Lung (tissue), 11 donors: ENCODE measurements at regions not wholly inside any gene's neighbourhood (a gene's known extent, or its start where the extent isn't known, plus 50 kb on each side); places are given as distances from the start of the nearest gene placed in this dataset.

Source experiments
- ATAC-seq: fragments of 200-7000 bp; cut with Tn5 transposase; one replicate; pipeline ENCODE4 v1.9.1; 2020; ENCODE audit warnings: moderate number of reproducible peaks; ENCODE audit not compliant: insufficient read depth, low FRiP score
- DNase-seq, 3 donors: peaks; one replicate each; pipeline ENCODE4 v3.0.0-alpha.2; 2013 to 2017
- H3K27ac ChIP-seq, 2 donors: one replicate each; pipeline ENCODE4 v1.5.1; 2013; ENCODE audit warnings: mild to moderate bottlenecking in 2 of 2, moderate library complexity in 2 of 2, control low read depth in 1 of 2, inconsistent platforms in 1 of 2, low read depth in 1 of 2, low read length in 1 of 2
- H3K27me3 ChIP-seq, 3 donors: one replicate each; pipeline ENCODE4 v1.5.1; 2013; ENCODE audit warnings: low read length in 2 of 3; ENCODE audit not compliant: control insufficient read depth in 3 of 3, insufficient read depth in 3 of 3
- H3K36me3 ChIP-seq, 4 donors: one replicate each; pipeline ENCODE4 v1.5.1; 2013; ENCODE audit warnings: low read length in 4 of 4, mild to moderate bottlenecking in 1 of 4, moderate library complexity in 1 of 4; ENCODE audit not compliant: control insufficient read depth in 4 of 4, insufficient read depth in 4 of 4
- H3K4me1 ChIP-seq, 5 donors: one replicate each; pipeline ENCODE4 v1.5.1; 2013; ENCODE audit warnings: low read length in 5 of 5, mild to moderate bottlenecking in 2 of 5, moderate library complexity in 1 of 5; ENCODE audit not compliant: control insufficient read depth in 5 of 5, insufficient read depth in 5 of 5
- H3K4me3 ChIP-seq: one replicate; pipeline ENCODE4 v1.5.1; 2013; ENCODE audit warnings: mild to moderate bottlenecking, control low read depth, moderate library complexity
- H3K9ac ChIP-seq, 2 donors: one replicate each; pipeline ENCODE4 v1.5.1; 2013; ENCODE audit warnings: low read length in 2 of 2, control low read depth in 1 of 2; ENCODE audit not compliant: insufficient read depth in 1 of 2
- H3K9me3 ChIP-seq, 4 donors: one replicate each; pipeline ENCODE4 v1.5.1; 2013; ENCODE audit warnings: low read length in 3 of 4, mild to moderate bottlenecking in 1 of 4, moderate library complexity in 1 of 4; ENCODE audit not compliant: control insufficient read depth in 4 of 4, insufficient read depth in 3 of 4
- WGBS, 2 donors: extraction: QIAGEN DNeasy Blood & Tissue Kit; methylation state at CpG; one replicate each; pipeline ENCODE4 v1.1.7; 2013; 5-methylcytosine and 5-hydroxymethylcytosine counted together
- TF ChIP-seq, protein P1 (sequence below): IDR thresholded peaks from 2 replicates; pipeline ENCODE4 v1.5.1; 2012; ENCODE audit warnings: mild to moderate bottlenecking; ENCODE audit errors: control extremely low read depth, extremely low read depth
- donor health status: control.
- donor health status: control.
- donor health status: Bipolar disorder and iron deficiency.
- donor health status: healthy.
- donor health status: DM: yes; HTN: yes; CAD: no.

GRCh38 chr7:69176841-69177240 lies 421.4 kb upstream of the AUTS2 start:
- Histone ChIP-seq H3K4me3 (no peak overlapping the region), H3K9me3 (no peaks in the 10 kb centered on the region), H3K9ac (no peak overlapping the region), H3K36me3 (no peaks in the 10 kb centered on the region), H3K27ac (no peak overlapping the region), H3K4me1 (peaks cover 0 to 19% (median 2%) of the 10 kb centered on the region in 5 donors), H3K27me3 (peaks cover 0 to 21% (median 0%) of the 10 kb centered on the region in 3 donors)
- 81 to 85% methylated on average over 2 of the region's 2 CpGs for WGBS, 2 donors
- TF ChIP-seq, protein P1, sequence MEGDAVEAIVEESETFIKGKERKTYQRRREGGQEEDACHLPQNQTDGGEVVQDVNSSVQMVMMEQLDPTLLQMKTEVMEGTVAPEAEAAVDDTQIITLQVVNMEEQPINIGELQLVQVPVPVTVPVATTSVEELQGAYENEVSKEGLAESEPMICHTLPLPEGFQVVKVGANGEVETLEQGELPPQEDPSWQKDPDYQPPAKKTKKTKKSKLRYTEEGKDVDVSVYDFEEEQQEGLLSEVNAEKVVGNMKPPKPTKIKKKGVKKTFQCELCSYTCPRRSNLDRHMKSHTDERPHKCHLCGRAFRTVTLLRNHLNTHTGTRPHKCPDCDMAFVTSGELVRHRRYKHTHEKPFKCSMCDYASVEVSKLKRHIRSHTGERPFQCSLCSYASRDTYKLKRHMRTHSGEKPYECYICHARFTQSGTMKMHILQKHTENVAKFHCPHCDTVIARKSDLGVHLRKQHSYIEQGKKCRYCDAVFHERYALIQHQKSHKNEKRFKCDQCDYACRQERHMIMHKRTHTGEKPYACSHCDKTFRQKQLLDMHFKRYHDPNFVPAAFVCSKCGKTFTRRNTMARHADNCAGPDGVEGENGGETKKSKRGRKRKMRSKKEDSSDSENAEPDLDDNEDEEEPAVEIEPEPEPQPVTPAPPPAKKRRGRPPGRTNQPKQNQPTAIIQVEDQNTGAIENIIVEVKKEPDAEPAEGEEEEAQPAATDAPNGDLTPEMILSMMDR, result no peak
- no peak for ATAC-seq
- no peak for DNase-seq

DNA sequence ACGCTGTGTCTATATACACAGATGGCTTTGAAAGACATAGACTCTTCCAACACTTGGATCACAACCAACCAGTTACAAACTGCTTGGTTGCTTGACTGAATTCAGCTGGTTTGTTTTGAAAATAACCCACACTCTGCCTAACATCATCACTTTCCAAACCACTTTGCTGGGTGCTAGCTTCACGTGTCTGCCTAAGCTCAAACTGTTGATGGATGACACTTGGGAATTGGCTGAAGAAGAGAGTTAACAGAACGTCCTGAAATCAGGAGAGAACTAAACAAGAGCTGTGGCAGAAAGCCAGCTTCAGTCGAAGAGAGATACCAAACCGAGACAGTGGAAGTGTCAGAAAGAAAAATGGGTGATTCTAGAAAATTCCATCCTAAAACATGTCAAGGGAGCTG lies 420.8 kb upstream of the AUTS2 start:
- H3K27me3 ChIP-seq, result peaks cover 0 to 20% (median 0%) of the 10 kb centered on the region in 3 donors
- H3K36me3 ChIP-seq, result no peaks in the 10 kb centered on the region
- H3K9ac ChIP-seq, result no peak overlapping the region
- no peaks in the 10 kb centered on the region for H3K9me3 ChIP-seq
- whole genome bisulfite sequencing, 2 donors, result 43 to 70% methylated on average over 5 of the region's 5 CpGs
- TF ChIP-seq, protein P1, result no peak
- DNase-seq, result peak; percentile 48 to 92 (median 88)
- no peak for ATAC-seq
- H3K4me3 ChIP-seq, result no peak overlapping the region
- peaks cover 0 to 19% (median 2%) of the 10 kb centered on the region in 5 donors for H3K4me1 ChIP-seq
- no peak overlapping the region for H3K27ac ChIP-seq

GRCh38 chr7:69177941-69178494 lies 420.3 kb upstream of the AUTS2 start:
- H3K9me3 ChIP-seq, result no peaks in the 10 kb centered on the region
- peak in 2 of 3 donors; percentile 66 to 73 for DNase-seq
- no peak overlapping the region for H3K9ac ChIP-seq
- H3K4me1 ChIP-seq, result peaks cover 0 to 19% (median 2%) of the 10 kb centered on the region in 5 donors
- 56 to 68% methylated on average over 9 of the region's 9 CpGs for WGBS, 2 donors
- no peak overlapping the region for H3K4me3 ChIP-seq
- TF ChIP-seq, protein P1, result no peak
- H3K27ac ChIP-seq, result no peak overlapping the region
- H3K36me3 ChIP-seq, result no peaks in the 10 kb centered on the region
- H3K27me3 ChIP-seq, result peaks cover 0 to 15% (median 0%) of the 10 kb centered on the region in 3 donors
- ATAC-seq, result no peak

GRCh38 chr7:69180662-69181061 lies 417.6 kb upstream of the AUTS2 start:
- no peak overlapping the region for H3K9ac ChIP-seq
- WGBS, 2 donors, result 76 to 86% methylated on average over 1 of the region's 1 CpG
- ATAC-seq (no peak), DNase-seq (no peak)
- H3K4me3 ChIP-seq, result no peak overlapping the region
- H3K9me3 ChIP-seq, result no peaks in the 10 kb centered on the region
- TF ChIP-seq, protein P1, result no peak
- H3K27ac ChIP-seq, result no peak overlapping the region
- H3K27me3 ChIP-seq, result peaks cover 0 to 7% (median 0%) of the 10 kb centered on the region in 3 donors
- H3K4me1 ChIP-seq, result peaks cover 0 to 16% (median 2%) of the 10 kb centered on the region in 5 donors
- H3K36me3 ChIP-seq, result no peaks in the 10 kb centered on the region
